ENCODE measurements at regions not wholly inside any gene's neighbourhood (a gene's known extent, or its start where the extent isn't known, plus 50 kb on each side); places are given as distances from the start of the nearest gene placed in this dataset.

DNA sequence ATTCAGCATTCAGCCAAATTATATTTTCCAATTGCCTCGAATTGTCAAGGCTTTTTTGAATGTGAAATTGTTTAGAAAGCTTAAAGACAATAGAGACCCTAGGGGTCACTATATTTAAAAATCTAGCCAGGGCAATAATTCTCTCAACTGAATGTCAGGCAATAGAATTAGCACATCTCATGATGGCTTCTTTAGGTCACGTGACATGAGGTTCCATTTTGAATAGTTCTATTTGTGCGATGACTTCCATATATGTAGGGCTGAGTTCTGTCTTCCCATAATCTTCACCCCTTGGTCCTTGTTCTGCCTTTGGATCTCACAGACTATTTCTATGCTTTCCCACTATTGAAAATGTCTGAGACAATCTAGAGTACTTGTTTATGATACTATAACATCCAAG, 527.7 kb upstream of the KIRREL3 start (continued):
- TF ChIP-seq, protein P1, sequence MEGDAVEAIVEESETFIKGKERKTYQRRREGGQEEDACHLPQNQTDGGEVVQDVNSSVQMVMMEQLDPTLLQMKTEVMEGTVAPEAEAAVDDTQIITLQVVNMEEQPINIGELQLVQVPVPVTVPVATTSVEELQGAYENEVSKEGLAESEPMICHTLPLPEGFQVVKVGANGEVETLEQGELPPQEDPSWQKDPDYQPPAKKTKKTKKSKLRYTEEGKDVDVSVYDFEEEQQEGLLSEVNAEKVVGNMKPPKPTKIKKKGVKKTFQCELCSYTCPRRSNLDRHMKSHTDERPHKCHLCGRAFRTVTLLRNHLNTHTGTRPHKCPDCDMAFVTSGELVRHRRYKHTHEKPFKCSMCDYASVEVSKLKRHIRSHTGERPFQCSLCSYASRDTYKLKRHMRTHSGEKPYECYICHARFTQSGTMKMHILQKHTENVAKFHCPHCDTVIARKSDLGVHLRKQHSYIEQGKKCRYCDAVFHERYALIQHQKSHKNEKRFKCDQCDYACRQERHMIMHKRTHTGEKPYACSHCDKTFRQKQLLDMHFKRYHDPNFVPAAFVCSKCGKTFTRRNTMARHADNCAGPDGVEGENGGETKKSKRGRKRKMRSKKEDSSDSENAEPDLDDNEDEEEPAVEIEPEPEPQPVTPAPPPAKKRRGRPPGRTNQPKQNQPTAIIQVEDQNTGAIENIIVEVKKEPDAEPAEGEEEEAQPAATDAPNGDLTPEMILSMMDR (conservative IDR thresholded peaks at IDR 0.05; ENCODE audit: low read depth in 2 of 2): no peak

GRCh38 chr11:127524618-127525017, 524.0 kb upstream of the KIRREL3 start:
- no peak overlapping the region for H3K27ac Mint-ChIP-seq
- no peak overlapping the region for H3K27ac ChIP-seq (ENCODE audit: low read depth)
- TF ChIP-seq ZNF114 (CRISPR knock-in tag; IDR thresholded peaks at IDR 0.05) (no peak), EZH2phosphoT487 (IDR thresholded peaks at IDR 0.05; ENCODE audit: unreplicated experiment) (no peak), STAT1 (IDR thresholded peaks at IDR 0.05; ENCODE audit: unreplicated experiment) (no peak), NANOG (IDR thresholded peaks at IDR 0.05; ENCODE audit: borderline replicate concordance) (no peak), CREB1 (CRISPR knock-in tag; IDR thresholded peaks at IDR 0.05; ENCODE audit: low read depth) (no peak), ZNF331 (CRISPR knock-in tag; IDR thresholded peaks at IDR 0.05; ENCODE audit: low read depth) (no peak), EZH2 (IDR thresholded peaks at IDR 0.05; ENCODE audit: low read depth, unreplicated experiment) (no peak), POLR2AphosphoS5 (IDR thresholded peaks at IDR 0.05; ENCODE audit: low read depth) (no peak), ZNF462 (CRISPR knock-in tag; IDR thresholded peaks at IDR 0.05) (no peak), JUNB (IDR thresholded peaks at IDR 0.05; ENCODE audit: unreplicated experiment) (no peak)
- TF ChIP-seq, protein P2, sequence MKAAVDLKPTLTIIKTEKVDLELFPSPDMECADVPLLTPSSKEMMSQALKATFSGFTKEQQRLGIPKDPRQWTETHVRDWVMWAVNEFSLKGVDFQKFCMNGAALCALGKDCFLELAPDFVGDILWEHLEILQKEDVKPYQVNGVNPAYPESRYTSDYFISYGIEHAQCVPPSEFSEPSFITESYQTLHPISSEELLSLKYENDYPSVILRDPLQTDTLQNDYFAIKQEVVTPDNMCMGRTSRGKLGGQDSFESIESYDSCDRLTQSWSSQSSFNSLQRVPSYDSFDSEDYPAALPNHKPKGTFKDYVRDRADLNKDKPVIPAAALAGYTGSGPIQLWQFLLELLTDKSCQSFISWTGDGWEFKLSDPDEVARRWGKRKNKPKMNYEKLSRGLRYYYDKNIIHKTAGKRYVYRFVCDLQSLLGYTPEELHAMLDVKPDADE (IDR thresholded peaks at IDR 0.05): no peak
- TF ChIP-seq, protein P1 (conservative IDR thresholded peaks at IDR 0.05; ENCODE audit: low read depth in 2 of 2): no peak

More at GRCh38 chr11:127524618-127525017, 524.0 kb upstream of the KIRREL3 start:
- no peak overlapping the region for H3K4me3 Mint-ChIP-seq
- no peaks in the 10 kb centered on the region for H3K36me3 Mint-ChIP-seq (ENCODE audit: low read depth)
- Histone ChIP-seq H3K4me3 (no peak overlapping the region), H2AFZ (no peak overlapping the region), H3K27me3 (ENCODE audit: insufficient read depth) (no peaks in the 10 kb centered on the region), H3F3A (replicated peaks; ENCODE audit: low read depth) (no peaks in the 10 kb centered on the region), H3K79me2 (replicated peaks; ENCODE audit: insufficient read depth) (no peaks in the 10 kb centered on the region), H3K4me2 (no peak overlapping the region), H3K9me2 (ENCODE audit: insufficient read depth) (peaks cover 7% of the 10 kb centered on the region; the same call in 1 of the 2 replicates), H3K36me3 (ENCODE audit: insufficient read depth) (no peaks in the 10 kb centered on the region), H4K20me1 (replicated peaks; ENCODE audit: insufficient read depth) (no peaks in the 10 kb centered on the region), H3K4me1 (ENCODE audit: insufficient read depth) (no peaks in the 10 kb centered on the region)
- ATAC-seq: no peak
- H3K9me3 Mint-ChIP-seq: no peaks in the 10 kb centered on the region
- H3K27me3 Mint-ChIP-seq (ENCODE audit: insufficient read depth, low read depth, poor library complexity): peaks cover 4% of the 10 kb centered on the region
- no peaks in the 10 kb centered on the region for H3K4me1 Mint-ChIP-seq
- DNase-seq (ENCODE audit: low spot score): no peak

All from GM23338 (cell line).